HG03045 (cell line): ENCODE measurements at regions not wholly inside any gene's neighbourhood (a gene's known extent, or its start where the extent isn't known, plus 50 kb on each side); places are given as distances from the start of the nearest gene placed in this dataset.

Experiments
- ATAC-seq: cut with Tn5 transposase; IDR thresholded peaks from one replicate; pipeline ENCODE4 v1.9.1; 2021; ENCODE audit warnings: mild to moderate bottlenecking, moderate library complexity; ENCODE audit not compliant: unreplicated experiment

DNA sequence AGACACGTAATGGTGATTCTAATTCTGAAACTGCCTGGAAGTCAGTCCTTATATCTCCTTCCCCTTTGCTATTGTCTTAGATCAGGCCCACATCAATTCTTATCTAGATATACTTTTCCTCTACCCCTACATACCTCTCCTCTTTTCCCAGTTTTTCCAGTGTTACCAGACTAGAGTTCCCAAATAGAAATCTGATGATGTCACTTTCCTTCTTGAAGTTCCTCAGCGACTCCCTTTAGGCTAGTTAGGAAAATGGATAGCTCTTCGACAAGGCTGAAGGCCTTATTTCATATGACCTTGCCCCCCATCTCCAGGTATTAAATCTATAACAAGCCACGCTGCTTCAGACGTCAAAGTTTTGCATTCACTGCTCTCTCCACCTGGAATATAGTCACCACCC, 201.1 kb upstream of the ATP2B1 start:
- no peak for ATAC-seq

DNA sequence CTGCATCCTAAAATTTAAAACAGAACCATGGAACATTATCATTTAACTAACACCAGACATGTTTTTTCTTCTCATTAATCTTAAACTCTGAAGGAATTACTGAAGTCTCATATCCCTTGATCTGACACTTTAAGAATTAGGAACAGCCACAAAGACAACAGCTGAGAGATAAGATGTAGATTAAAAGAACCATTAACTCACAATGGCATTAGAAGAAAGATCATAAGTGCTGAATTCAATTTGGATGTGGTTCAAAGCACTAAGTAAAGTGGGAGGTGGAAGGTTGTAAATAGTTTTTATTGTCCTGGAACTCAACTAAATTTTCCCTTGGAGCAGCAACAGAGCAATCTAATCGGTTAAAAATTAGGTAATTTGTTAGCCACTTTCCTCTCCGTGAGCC, 199.0 kb upstream of the ATP2B1 start:
- no peak for ATAC-seq

DNA sequence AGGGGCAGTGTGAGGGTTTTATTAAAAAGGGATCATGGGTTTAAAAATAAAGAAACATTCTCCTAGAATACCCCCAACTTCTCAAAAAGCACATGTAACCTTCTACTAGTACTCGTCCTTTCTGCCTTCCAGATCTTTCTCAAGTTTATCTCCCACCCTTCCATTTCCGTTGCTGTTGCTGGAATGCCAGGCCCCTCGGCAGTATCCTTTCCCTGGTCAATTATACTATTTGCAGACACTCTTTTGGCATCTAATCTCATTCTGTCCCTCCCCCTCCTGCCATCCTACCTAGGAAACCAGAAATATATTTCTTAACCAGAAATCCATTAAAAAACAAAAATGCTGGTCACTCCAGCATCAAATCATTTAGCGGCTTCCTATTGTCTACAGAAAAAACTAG, 198.2 kb upstream of the ATP2B1 start:
- ATAC-seq: no peak

DNA sequence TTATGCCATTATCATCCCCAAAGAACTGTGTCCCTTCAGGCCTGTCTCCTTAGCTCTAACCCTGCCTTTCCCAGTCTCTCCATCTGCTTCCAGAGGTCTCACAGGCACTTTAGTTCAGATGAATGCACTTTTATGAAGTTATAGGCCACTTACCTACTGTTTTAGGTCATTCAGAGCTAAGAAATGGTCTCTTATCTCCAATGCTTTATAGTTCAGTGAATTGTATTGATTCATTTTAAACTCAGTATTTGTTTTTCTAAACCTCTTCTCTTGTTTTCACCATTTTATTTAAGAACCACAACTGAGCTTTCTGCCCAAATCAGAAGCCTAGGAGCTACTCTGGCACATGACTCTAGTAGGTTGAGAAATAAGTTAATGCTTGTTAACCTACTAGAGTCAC, 197.5 kb upstream of the ATP2B1 start:
- no peak for ATAC-seq

DNA sequence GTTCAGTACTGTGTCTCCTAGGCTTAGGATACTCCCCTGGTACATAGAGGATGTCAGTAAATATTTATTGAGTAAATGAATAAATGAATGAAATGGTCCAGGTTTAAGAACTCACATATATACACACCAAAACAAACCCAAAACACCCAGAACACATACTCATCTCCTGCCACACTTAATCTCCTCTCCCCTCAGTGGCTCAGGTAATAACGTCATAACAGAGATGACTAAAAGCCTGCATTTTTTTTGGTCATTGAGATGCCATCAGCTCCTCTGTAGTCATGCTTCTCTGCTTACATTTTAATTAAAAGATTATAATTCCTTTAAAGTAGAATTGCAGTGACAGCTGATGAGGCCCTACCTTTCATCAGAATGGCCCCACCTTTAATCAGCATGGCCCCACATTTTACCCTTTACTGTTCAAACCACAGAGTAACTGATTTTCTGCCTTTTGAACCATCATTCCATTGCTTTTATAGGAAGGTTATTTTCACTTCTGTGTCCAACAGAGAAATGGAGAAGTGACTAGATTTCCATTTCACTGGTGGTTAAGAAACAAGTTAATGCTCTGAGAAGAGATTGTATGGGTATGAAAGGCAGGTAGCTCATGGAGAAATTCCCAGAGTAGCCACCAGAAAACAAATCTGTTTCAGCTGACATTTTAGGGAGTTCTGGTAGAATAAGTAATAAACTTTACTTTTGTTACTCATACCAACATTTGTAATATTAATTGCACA, 193.4 kb upstream of the ATP2B1 start:
- ATAC-seq: no peak

DNA sequence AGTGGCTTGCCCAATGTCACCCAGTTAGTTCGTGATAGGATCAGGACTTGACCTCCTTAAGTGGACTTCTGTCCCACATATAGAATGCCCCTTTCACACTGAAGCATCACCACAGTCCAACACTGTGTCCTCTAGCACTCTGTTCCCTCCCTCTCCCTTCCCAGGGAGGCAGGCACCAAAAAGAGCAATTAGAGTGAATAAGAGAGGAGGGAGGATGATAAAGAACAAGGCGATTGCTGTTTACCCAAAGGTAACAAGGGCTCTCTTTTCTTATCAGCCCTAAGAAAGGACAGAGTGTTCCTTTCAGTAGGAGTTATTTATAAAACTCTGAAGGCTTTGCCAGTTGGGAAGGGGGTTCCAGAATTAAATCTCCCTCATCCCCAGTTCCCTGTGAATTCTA, 192.7 kb upstream of the ATP2B1 start:
- ATAC-seq: no peak

DNA sequence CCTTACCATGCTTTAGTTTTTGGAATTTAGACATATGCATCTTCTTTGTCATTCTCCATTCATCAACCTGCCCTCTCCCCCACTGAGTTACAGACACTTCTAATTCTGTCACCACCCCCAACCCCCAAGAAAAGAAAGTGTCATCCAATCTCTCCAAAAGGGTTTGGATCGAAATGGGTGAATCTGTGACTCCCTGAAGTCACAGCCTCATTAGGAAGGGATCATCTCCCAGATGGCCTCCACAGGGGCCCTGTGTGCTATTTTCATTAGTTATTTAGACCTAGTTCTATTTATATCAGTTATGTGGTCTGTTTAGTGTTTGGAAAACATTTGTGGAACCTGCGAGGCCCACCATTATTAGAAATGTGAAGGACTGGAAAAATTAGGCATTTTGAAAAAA, 191.0 kb upstream of the ATP2B1 start:
- ATAC-seq: no peak

DNA sequence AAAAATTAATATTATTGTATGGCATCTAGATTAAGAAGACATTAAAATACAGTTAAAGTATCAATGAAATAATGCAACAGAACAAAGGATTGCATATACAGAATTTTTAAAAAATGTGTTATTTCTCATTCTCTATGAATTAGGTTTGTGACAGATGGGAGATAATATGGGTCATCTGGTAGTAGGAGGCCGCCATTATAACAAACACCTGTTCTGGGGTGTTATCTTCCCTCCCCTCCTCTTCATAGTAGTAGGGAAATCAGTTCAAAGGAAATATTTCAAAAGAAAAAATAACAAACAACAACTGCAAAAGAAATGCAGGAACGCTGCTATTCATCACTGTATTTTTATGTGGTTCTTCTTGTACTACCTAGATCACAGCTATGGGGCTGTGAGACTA, 187.0 kb upstream of the ATP2B1 start:
- no peak for ATAC-seq

DNA sequence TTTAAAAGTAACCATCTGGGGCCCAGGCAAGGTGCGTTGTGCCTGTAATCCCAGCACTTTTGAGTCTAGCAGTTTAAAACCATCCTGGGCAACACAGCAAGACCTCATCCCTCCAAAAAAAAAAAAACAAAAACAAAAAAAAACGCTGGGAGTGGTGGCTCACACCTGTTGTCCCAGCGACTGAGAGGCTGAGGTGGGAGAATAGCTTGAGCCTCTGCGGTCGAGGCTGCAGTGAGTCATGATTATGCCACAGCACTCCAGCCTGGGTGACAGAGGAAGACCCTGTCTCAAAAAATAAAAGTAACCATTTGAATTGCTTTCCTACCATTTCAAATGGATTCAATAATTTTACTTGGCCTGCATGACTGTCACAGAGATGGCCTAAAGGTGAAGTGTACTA, 186.5 kb upstream of the ATP2B1 start:
- no peak for ATAC-seq

DNA sequence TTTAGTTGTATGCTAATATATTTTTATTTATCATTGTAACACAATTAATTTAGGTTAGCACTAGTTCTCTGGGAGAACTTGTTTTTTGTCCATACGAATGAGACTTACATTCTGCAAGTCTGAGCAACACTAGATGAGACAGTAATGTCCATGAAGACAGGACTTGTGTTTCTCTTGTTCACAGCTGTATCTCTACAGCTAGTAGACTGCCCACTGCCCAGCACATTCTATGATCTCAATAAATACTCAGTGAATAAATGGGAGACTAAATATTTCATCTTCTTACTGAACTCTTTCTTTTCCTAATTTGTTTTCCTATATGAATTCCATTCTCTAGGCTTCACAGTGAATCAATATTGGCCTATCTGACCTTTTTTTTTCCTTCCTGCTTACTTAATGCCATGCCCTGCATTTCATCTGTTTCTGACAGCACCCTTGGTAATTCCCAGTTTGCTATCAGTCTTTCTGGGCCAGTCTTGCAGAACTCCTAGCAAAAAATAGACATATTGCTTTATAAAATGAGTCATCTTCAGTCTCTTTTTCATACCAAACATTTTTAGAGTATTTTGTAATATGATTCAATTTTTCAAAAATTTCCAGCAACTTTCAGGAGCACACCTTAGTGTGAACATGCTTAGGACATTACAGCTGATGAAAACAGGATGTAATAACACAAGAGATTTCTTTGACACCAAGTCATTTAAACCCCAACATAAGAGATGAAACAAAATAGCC, 185.5 kb upstream of the ATP2B1 start:
- no peak for ATAC-seq

DNA sequence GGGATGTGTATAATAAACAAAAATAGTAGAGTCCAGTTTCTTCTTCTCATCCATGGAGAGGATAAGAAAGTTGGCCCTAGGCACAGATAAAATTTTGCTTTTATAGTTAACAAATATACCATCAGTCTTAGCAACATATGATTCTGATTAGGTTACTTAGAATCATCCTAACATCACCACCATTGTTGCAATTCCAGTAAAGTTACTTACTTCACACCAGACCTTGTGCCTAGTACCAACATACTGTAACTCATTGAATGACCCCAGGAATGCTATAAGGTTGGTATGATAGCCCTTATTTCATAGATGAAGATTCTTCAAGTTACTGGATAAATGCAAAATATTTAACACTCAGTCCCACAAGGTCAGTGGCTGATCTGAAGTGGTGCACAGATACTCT, 183.8 kb upstream of the ATP2B1 start:
- ATAC-seq: no peak

DNA sequence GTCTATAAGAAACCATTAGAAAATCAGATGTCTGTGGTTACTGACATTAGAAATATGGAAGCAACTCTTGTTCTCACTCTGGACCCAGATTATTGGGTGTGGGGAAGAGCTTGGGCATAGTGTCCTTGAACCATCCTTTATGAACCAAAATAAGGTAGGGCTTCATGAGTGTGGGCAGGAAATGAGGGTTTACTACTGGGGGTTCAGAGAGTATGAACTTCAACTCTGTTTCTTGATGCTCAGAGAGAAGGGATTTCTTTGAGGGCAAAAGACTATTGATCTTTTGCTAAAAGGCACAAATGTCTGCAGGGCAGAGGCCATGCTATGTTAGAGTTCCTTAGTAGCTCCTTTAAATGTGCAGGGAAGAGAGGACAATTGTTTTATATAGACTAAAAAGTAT, 183.3 kb upstream of the ATP2B1 start:
- ATAC-seq: no peak

DNA sequence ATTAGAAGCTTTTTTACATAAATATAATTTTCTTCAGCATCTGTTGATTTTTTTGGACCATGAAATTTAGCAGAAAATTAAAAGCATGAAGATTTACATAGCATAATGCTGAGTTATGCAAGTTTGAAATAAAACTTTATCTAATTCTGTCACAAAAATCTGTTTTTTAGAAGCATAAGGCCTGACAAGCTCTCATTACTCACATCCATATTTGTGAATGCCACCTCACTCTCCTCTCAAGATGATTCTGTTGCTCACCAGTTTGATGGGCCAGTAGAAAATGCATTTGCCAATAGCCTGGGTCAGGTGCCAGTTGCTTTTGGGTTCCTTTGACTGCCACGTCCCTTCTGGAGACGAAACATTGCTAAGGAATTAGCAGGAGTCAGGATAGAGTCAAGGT, 181.5 kb upstream of the ATP2B1 start:
- ATAC-seq: no peak

DNA sequence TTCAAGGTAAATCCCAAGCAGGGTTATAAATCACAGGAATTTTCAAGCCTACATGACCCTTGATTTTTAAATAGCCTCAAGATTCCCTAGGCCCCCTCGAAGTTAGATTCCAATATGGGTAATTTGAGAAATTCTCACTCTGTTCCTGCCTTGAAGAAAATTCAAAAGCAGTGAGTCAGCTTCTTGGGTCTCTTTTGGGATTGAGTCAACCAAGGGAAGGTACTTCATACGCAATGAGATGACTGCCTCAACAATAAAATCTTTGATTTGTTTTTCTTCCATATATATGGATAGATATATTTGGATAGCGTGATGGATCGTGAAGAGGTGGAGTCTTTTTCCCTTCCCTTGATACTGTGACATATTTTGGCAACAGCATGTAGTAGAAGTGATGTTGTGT, 180.4 kb upstream of the ATP2B1 start:
- no peak for ATAC-seq

DNA sequence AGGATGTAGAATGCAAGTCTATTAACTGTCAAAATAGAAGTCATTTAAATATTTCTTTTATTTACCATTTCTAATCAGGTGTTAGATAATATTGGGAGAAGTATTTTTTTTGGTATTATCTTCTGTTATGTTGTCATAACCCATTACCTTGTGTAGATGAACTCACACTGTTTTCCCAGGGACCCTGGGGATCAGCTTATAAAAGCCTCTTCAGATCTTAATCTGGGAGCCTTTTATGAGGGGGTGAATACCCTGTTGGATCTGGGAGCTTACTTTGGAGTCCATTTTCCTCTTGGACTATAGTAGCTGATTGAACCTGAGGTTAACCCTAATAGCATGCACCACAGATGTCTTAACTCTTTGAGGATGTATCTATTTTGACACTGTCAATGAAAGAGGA, 176.3 kb upstream of the ATP2B1 start:
- ATAC-seq: no peak

DNA sequence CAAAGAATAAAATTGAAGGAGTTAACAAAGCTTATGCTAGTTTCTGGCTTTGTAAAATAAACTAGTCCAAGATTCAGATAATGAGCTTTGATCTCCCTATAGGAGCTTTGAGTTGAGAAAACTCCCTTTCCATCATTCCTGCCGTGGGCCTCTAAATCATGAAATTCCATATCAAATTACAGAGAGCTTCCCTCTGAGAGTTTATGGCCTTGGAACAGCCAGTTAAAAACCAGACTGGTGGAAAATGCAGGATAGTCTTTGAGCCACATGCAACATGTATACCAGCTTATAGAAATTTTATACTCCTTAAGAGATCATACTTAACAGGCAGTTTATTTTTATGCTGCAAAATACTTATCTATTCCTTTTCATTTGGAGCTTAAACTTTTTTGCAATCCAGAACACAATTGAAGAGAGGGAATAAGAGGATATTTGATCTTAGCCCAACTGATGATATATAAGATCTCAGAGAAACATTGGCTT, 175.8 kb upstream of the ATP2B1 start:
- ATAC-seq: no peak

DNA sequence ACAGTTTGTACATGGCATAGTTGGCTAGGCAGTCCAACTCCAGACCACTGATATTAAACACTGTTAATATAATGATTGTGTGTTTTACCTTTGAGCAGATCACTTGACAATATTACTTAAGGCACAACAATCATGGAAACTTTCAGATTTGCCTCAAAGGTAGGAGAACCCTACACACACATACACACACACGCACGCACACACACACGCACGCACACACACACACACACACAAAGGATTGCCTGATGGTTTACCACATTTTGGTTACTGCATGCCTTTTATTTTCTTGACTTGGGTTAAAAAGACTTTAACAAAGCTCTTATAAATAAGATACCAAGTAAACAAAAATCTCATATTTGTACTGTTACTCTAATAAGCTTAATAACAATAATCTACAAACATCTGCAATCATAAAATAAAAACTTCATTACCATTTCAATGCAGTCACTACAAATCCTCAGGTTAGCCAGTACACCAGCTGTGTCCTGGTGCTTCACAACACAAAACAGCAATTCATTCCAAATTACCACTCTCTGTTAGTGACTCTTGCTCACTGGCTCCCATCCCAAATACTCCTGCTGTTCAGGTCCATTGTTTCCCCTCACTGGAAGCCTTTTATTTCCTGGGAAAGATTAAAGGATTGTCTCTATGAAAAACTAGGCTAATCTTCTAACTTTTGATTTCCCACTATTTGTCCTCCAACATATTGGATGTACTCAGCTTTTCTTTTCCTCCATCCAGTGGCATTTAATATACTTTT, 175.2 kb upstream of the ATP2B1 start:
- ATAC-seq: no peak

DNA sequence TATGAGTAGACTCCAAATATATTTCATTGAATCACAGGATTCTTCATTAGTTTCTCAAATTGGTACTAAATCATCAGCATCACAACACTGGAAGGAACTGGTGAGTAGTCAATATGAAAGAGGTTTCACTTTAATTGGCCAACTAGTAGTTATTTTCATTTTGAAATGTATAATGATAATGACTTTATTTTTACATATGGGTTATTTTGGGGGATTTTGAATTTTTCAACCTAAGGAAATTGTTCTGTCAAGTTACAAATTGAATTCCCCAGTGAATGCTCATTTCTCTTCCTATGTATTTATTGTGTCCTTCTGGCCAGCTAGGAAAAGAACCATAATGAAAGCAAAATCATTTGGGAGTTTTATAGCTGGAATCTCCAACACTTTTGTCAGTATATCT, 174.2 kb upstream of the ATP2B1 start:
- ATAC-seq: no peak

DNA sequence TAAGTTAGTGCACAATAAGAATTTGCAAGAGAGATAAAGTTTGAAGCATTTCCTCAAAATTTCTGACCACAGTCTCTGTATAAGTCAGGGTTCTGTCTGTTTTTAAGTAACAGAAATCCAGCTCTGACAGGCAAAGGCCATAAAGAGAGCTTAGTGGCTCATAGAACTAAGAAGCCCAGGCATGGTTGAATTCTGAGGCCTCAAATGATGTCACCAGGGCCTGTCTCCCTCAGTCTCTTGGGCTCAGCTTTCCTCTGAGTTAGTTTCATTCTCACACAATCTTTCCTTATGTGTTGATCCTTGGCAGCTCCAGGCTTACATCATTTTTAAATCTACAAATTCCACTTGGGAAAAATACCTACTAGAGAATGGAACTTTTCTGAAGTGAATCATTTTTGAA, 173.4 kb upstream of the ATP2B1 start:
- peak; percentile 57 for ATAC-seq

DNA sequence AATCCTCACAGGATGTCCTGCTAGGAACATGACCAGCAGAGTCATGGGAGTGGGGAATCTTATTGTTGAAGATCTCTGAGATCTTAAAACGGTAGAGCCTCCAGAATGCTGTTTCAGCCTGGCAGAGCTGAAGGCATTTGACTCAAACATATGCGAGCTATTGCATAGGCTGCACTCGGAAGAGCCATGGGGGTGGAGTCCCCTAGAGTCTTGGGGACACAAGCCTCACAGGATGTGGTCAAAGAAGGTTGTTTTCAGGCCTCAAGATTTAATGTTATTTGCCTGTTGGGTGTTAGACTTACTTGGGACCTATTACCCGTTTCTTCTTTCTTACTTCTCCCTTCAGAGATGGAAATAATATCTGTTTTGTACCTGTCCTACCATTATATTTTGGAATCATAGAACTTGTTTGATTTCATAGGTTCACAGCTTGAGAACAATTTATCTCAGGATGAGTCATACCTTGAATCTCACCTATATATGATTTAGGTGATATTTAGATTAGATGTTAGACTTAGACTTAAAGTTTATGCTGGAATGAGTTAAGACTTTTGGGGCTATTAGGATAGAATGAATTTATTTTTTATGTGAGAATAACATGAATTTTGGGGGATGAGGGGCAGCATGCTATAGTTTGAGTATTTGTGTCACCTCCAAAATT, 172.2 kb upstream of the ATP2B1 start:
- peak; percentile 91 for ATAC-seq

DNA sequence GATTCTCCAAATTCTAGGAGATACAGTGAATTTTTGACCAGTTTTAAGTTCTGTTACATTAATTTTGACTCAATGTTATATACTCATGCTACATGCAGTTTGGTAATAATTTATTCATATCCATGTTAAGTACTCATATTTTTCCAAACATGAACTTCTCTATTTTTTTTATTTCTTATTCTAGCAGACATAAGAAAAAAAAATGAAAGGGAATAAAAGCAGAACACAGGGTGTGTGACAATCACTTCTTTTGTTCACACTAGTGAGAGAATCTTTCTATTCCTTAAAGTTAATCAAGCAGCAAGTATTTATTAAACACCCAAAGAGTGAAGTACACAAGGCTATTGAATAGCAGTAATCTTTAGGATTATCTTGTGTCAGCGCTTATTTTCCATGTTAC, 171.1 kb upstream of the ATP2B1 start:
- no peak for ATAC-seq
